ENCODE measurements at regions not wholly inside any gene's neighbourhood (a gene's known extent, or its start where the extent isn't known, plus 50 kb on each side); places are given as distances from the start of the nearest gene placed in this dataset.
"Not testable (repeated sequence)": the region's sequence is repeated elsewhere in the genome, so short reads cannot be mapped to it uniquely, and the experiment has no call there.

- H3K4me3 ChIP-seq (ENCODE audit: low read depth, low read length) = no peak overlapping the region
- in situ Hi-C loops (cut with HindIII; ENCODE audit: low sequenced_read_pairs) = no loop called here
- TF ChIP-seq CTCF (IDR thresholded peaks at IDR 0.05; ENCODE audit: low read depth, low read length, missing control alignments) = peak; percentile 78
- DNase-seq (ENCODE audit: low read depth) = peak; percentile 39
These were observed 65.2 kb downstream of the CCDC195 start for GRCh38 chr2:224650815-224651439.

- in situ Hi-C loops (cut with HindIII; ENCODE audit: low sequenced_read_pairs); H3K4me3 ChIP-seq (ENCODE audit: low read depth, low read length); DNase-seq (ENCODE audit: low read depth): not testable (repeated sequence)
These were observed 62.5 kb upstream of the CUL3 start for GRCh38 chr2:224647684-224648083.

GRCh38 chr2:224646242-224646846 is 61.2 kb upstream of the CUL3 start:
- H3K4me3 ChIP-seq (ENCODE audit: low read depth, low read length) = no peak overlapping the region
- in situ Hi-C loops (cut with HindIII; ENCODE audit: low sequenced_read_pairs) = no loop called here
- DNase-seq (ENCODE audit: low read depth) = peak; percentile 1
- TF ChIP-seq CTCF (IDR thresholded peaks at IDR 0.05; ENCODE audit: low read depth, low read length, missing control alignments) = peak; percentile 71

GRCh38 chr2:224645722-224646121 is 60.6 kb upstream of the CUL3 start:
- in situ Hi-C loops (cut with HindIII; ENCODE audit: low sequenced_read_pairs) = no loop called here
- TF ChIP-seq CTCF (IDR thresholded peaks at IDR 0.05; ENCODE audit: low read depth, low read length, missing control alignments) = no peak
- no peak for DNase-seq (ENCODE audit: low read depth)
- H3K4me3 ChIP-seq (ENCODE audit: low read depth, low read length) = no peak overlapping the region

GRCh38 chr2:224640679-224641078 is 55.5 kb upstream of the CUL3 start:
- DNase-seq (ENCODE audit: low read depth) = no peak
- in situ Hi-C loops (cut with HindIII; ENCODE audit: low sequenced_read_pairs) = no loop called here
- no peak for TF ChIP-seq CTCF (IDR thresholded peaks at IDR 0.05; ENCODE audit: low read depth, low read length, missing control alignments)
- H3K4me3 ChIP-seq (ENCODE audit: low read depth, low read length) = no peak overlapping the region

- H3K4me3 ChIP-seq (ENCODE audit: low read depth, low read length) = no peak overlapping the region
- no peak for TF ChIP-seq CTCF (IDR thresholded peaks at IDR 0.05; ENCODE audit: low read depth, low read length, missing control alignments)
- no peak for DNase-seq (ENCODE audit: low read depth)
- in situ Hi-C loops (cut with HindIII; ENCODE audit: low sequenced_read_pairs) = no loop called here
These were observed 53.2 kb upstream of the CUL3 start for GRCh38 chr2:224638301-224638823.

All from astrocyte of the cerebellum (primary cell).